HCT116 (cell line): ENCODE measurements at regions not wholly inside any gene's neighbourhood (a gene's known extent, or its start where the extent isn't known, plus 50 kb on each side); places are given as distances from the start of the nearest gene placed in this dataset.

Source experiments
- ATAC-seq: fragments of 200-7000 bp; cut with Tn5 transposase; 2 replicates; pipeline ENCODE4 v1.9.1; 2020; ENCODE audit warnings: mild to moderate bottlenecking, moderate library complexity
- BruUV-seq: library from RNA; stranded (reverse); fragments of 400-500 nt; replicated peaks from 2 replicates; lab custom pipeline; 2021; lab: Mats Ljungman, UMichigan
- CTCF ChIA-PET: fragments of 300-600 bp; sonication (Branson Sonifier 250); formaldehyde crosslinking; loops from one replicate; lab custom pipeline; 2021; ENCODE audit warnings: antibody characterized with exemption; lab: Charles Lee
- POLR2A ChIA-PET: fragments of 300-600, 350-600 bp; sonication (Branson Sonifier 250); formaldehyde crosslinking; loops from one replicate; lab custom pipeline; 2021; ENCODE audit warnings: antibody characterized with exemption; lab: Charles Lee
- RAD21 ChIA-PET, 2 experiments: fragments of 300-600 bp; sonication (Branson Sonifier 250); formaldehyde crosslinking; loops; one replicate each; lab custom pipeline; 2023; ENCODE audit warnings: low total read pairs in 2 of 2; ENCODE audit not compliant: uncharacterized antibody in 2 of 2, unreplicated experiment in 2 of 2, low non-redundant PET in 1 of 2; lab: Charles Lee
- DNase-seq: peaks from one replicate; pipeline ENCODE4 v3.0.0-alpha.2; 2010; ENCODE audit warnings: low read depth, low spot score
- H2AFZ ChIP-seq: fragments of 200-600 bp; shearing (Covaris generic), sonication (generic); 2 replicates; pipeline ENCODE4 v1.6.1; 2017; ENCODE audit warnings: low read depth, mixed run types, mixed read lengths, antibody characterized with exemption, low read length; ENCODE audit not compliant: poor library complexity, severe bottlenecking
- H3K27ac ChIP-seq: 2 replicates; pipeline ENCODE4 v1.5.1; 2012; ENCODE audit warnings: low read depth, low read length
- H3K27me3 ChIP-seq: fragments of 200-600 bp; sonication (generic); 2 replicates; pipeline ENCODE4 v1.6.1; 2016; ENCODE audit warnings: mixed run types, low read length, mixed read lengths; ENCODE audit not compliant: insufficient read depth
- H3K36me3 ChIP-seq, 2 experiments: fragments of 200-500 bp in 1 of 2; fragments of 200-600 bp in 1 of 2; sonication (Bioruptor generic) in 1 of 2; sonication (generic) in 1 of 2; 2 replicates each; pipeline versions ENCODE4 v1.5.1 to v1.6.1; 2014 to 2016; ENCODE audit warnings: low read length in 2 of 2, inconsistent platforms in 1 of 2, mixed read lengths in 1 of 2, mixed run types in 1 of 2; ENCODE audit not compliant: insufficient read depth in 2 of 2, control insufficient read depth in 1 of 2
- H3K4me1 ChIP-seq, 2 experiments: fragments of 200-600 bp in 1 of 2; sonication (generic) in 1 of 2; 2 replicates each; pipeline versions ENCODE4 v1.5.1 to v1.6.1; 2012 to 2017; ENCODE audit warnings: low read length in 2 of 2, inconsistent platforms in 1 of 2, mild to moderate bottlenecking in 1 of 2, mixed read lengths in 1 of 2, mixed run types in 1 of 2, moderate library complexity in 1 of 2; ENCODE audit not compliant: insufficient read depth in 2 of 2, control insufficient read depth in 1 of 2
- H3K4me2 ChIP-seq: fragments of 200-600 bp; sonication (generic); 2 replicates; pipeline ENCODE4 v1.6.1; 2017; ENCODE audit warnings: mixed run types, low read length, mixed read lengths
- H3K4me3 ChIP-seq, 2 experiments: fragments of 200-600 bp in 1 of 2; sonication (generic) in 1 of 2; replicated peaks in 1 of 2; 2 replicates each; pipeline ENCODE4 v1.5.1; 2011 to 2016; ENCODE audit warnings: low read length in 2 of 2, control low read depth in 1 of 2, low read depth in 1 of 2, mild to moderate bottlenecking in 1 of 2, mixed read lengths in 1 of 2, mixed run types in 1 of 2
- H3K79me2 ChIP-seq: fragments of 200-600 bp; sonication (generic); 2 replicates; pipeline ENCODE4 v1.6.1; 2017; ENCODE audit warnings: mild to moderate bottlenecking, mixed run types, low read length, moderate library complexity, mixed read lengths; ENCODE audit not compliant: insufficient read depth
- H3K9ac ChIP-seq: fragments of 200-600 bp; sonication (generic); 2 replicates; pipeline ENCODE4 v1.6.1; 2016; ENCODE audit warnings: low read length, mixed read lengths
- H3K9me2 ChIP-seq: fragments of 200-600 bp; sonication (generic), shearing (Covaris generic); 2 replicates; pipeline ENCODE4 v1.6.1; 2017; ENCODE audit warnings: mixed run types, mild to moderate bottlenecking, moderate library complexity; ENCODE audit not compliant: insufficient read depth
- H3K9me3 ChIP-seq, 2 experiments: fragments of 200-500 bp in 1 of 2; fragments of 200-600 bp in 1 of 2; sonication (Bioruptor generic) in 1 of 2; sonication (generic) in 1 of 2; 2 replicates each; pipeline ENCODE4 v1.6.1; 2014 to 2017; ENCODE audit warnings: low read length in 2 of 2, mixed read lengths in 2 of 2, inconsistent platforms in 1 of 2, low read depth in 1 of 2, mild to moderate bottlenecking in 1 of 2, mixed run types in 1 of 2, moderate library complexity in 1 of 2; ENCODE audit not compliant: control insufficient read depth in 1 of 2, insufficient read depth in 1 of 2
- H4K20me1 ChIP-seq: fragments of 200-600 bp; sonication (generic), shearing (Covaris generic); 2 replicates; pipeline ENCODE4 v1.6.1; 2017; ENCODE audit warnings: mixed run types, mild to moderate bottlenecking, moderate library complexity; ENCODE audit not compliant: insufficient read depth
- CBX3 ChIP-seq: IDR thresholded peaks from 2 replicates; pipeline ENCODE4 v1.6.1; 2012; ENCODE audit warnings: low read depth
- CEBPB ChIP-seq: IDR thresholded peaks from 2 replicates; pipeline ENCODE4 v1.6.1; 2012; ENCODE audit warnings: low read depth
- EGR1 ChIP-seq: IDR thresholded peaks from 2 replicates; pipeline ENCODE4 v1.6.1; 2012; ENCODE audit warnings: low read depth
- ELF1 ChIP-seq: IDR thresholded peaks from 2 replicates; pipeline ENCODE4 v1.6.1; 2012; ENCODE audit warnings: low read depth, borderline replicate concordance
- EZH2 ChIP-seq: fragments of 200-600 bp; sonication (generic); IDR thresholded peaks from 2 replicates; pipeline ENCODE4 v1.6.1; 2017; ENCODE audit warnings: antibody characterized with exemption, mixed run types
- EZH2phosphoT487 ChIP-seq: fragments of 200-600 bp; IDR thresholded peaks from 2 replicates; pipeline ENCODE4 v1.6.1; 2018; ENCODE audit warnings: antibody characterized with exemption, borderline replicate concordance
- POLR2A ChIP-seq: IDR thresholded peaks from 2 replicates; pipeline ENCODE4 v1.7.0; 2011; ENCODE audit warnings: borderline replicate concordance; ENCODE audit not compliant: insufficient read depth, insufficient read length; ENCODE audit errors: extremely low read depth
- RAD21 ChIP-seq: IDR thresholded peaks from 2 replicates; pipeline ENCODE4 v1.6.1; 2012; ENCODE audit warnings: low read depth, mild to moderate bottlenecking
- SRF ChIP-seq: IDR thresholded peaks from 2 replicates; pipeline ENCODE4 v1.6.1; 2012; ENCODE audit warnings: low read depth
- ZFX ChIP-seq: fragments of 450-650 bp; IDR thresholded peaks from 2 replicates; pipeline ENCODE4 v1.6.1; 2017
- ZNF274 ChIP-seq: fragments of 200-500 bp; sonication (Bioruptor generic); IDR thresholded peaks from 2 replicates; pipeline ENCODE4 v1.6.1; 2014; ENCODE audit warnings: mild to moderate bottlenecking, low read depth, low read length, inconsistent platforms
- intact Hi-C: fragments of 100-400 bp; cut with micrococcal nuclease; formaldehyde crosslinking; loops from 2 replicates; pipeline ENCODE4 v1.10.0; 2022
- TF ChIP-seq, protein P1 (sequence below), 3 experiments: fragments of 200-600 bp in 1 of 3; sonication (generic) in 1 of 3; IDR thresholded peaks in 2 of 3; conservative IDR thresholded peaks in 1 of 3; 2 replicates each; pipeline ENCODE4 v1.5.1; 2012 to 2017; ENCODE audit warnings: low read depth in 2 of 3, low read length in 2 of 3, antibody characterized with exemption in 1 of 3, borderline replicate concordance in 1 of 3, control low read depth in 1 of 3, mild to moderate bottlenecking in 1 of 3, mixed read lengths in 1 of 3, mixed run types in 1 of 3, moderate library complexity in 1 of 3; ENCODE audit not compliant: insufficient read depth in 1 of 3
- TF ChIP-seq, protein P2 (sequence below): IDR thresholded peaks from 2 replicates; pipeline ENCODE4 v1.6.1; 2012; ENCODE audit warnings: low read depth
- TF ChIP-seq, protein P3 (sequence below): IDR thresholded peaks from 2 replicates; pipeline ENCODE4 v1.6.1; 2012
- TF ChIP-seq, protein P4 (sequence below): IDR thresholded peaks from 2 replicates; pipeline ENCODE4 v1.6.1; 2011; ENCODE audit warnings: mild to moderate bottlenecking, low read length, moderate library complexity; ENCODE audit not compliant: insufficient replicate concordance; ENCODE audit errors: extremely low read depth

DNA sequence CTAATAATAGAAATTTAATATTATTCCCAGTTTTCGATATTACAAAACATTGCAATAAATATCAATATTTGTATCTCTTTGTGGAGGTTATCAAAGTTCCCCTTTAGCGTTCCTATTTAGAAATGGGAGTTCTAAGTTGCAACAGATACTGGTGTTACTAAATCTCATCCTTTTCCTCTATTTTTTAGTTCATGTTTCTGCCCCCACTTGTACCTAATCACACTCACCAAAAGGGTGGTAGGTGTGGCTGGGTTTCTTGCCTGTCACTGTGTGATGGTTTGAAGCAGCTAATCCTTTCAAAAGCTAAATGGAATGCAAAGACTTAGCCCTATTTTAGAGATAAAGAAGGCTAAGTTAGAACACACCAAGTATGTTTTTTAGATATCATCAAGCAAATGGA lies 997.9 kb downstream of the TSN start:
- Histone ChIP-seq H3K4me2 (no peak overlapping the region), H3K27ac (no peak overlapping the region), H4K20me1 (no peaks in the 10 kb centered on the region), H2AFZ (no peak overlapping the region), H3K4me3 (no peak overlapping the region), H3K27me3 (no peaks in the 10 kb centered on the region), H3K9me3 (peaks cover 2 to 4% of the 10 kb centered on the region in 2 experiments; a peak in 2 of 4 replicates), H3K79me2 (no peaks in the 10 kb centered on the region), H3K9ac (no peak overlapping the region), H3K9me2 (no peaks in the 10 kb centered on the region), H3K36me3 (no peaks in the 10 kb centered on the region), H3K4me1 (no peaks in the 10 kb centered on the region)
- DNase-seq (no peak), ATAC-seq (no peak)
- ChIA-PET CTCF (no interaction called here), RAD21 (no interaction called here), POLR2A (no interaction called here)
- BruUV-seq, result no TSS peak
- intact Hi-C loops, result no loop called here
- no peak for TF ChIP-seq SRF

DNA sequence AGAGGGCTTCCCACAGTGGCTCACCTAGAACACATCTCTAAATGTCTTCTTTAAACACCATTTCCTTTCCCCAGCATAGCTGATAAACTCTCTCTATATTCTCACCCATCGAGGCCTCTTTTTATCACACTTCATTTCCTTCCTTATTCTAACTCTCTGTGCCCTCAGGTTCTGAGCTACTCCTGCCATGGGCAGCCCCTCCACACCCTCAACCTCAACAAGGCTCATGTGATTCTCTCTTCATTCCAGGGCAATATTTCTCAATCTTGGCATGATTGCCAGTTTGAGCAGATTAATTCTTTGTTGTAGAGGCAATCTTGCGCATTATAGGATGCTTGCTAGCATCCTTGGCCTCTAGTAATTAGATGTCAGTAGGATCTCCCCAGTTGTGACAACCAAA lies 999.1 kb downstream of the TSN start:
- Histone ChIP-seq H3K4me3 (no peak overlapping the region), H3K9me3 (peaks cover 3 to 14% of the 10 kb centered on the region in 2 experiments; a peak in 2 of 4 replicates), H3K27ac (no peak overlapping the region), H2AFZ (no peak overlapping the region), H3K79me2 (no peaks in the 10 kb centered on the region), H3K4me2 (no peak overlapping the region), H3K4me1 (no peaks in the 10 kb centered on the region), H3K9ac (no peak overlapping the region), H3K36me3 (no peaks in the 10 kb centered on the region), H4K20me1 (no peaks in the 10 kb centered on the region), H3K9me2 (no peaks in the 10 kb centered on the region), H3K27me3 (no peaks in the 10 kb centered on the region)
- ChIA-PET RAD21 (no interaction called here), CTCF (no interaction called here), POLR2A (no interaction called here)
- no peak for ATAC-seq
- intact Hi-C loops, result no loop called here
- DNase-seq, result no peak
- no TSS peak for BruUV-seq
- no peak for TF ChIP-seq EGR1
- TF ChIP-seq CBX3, result no peak
- no peak for TF ChIP-seq ELF1
- TF ChIP-seq, protein P1, sequence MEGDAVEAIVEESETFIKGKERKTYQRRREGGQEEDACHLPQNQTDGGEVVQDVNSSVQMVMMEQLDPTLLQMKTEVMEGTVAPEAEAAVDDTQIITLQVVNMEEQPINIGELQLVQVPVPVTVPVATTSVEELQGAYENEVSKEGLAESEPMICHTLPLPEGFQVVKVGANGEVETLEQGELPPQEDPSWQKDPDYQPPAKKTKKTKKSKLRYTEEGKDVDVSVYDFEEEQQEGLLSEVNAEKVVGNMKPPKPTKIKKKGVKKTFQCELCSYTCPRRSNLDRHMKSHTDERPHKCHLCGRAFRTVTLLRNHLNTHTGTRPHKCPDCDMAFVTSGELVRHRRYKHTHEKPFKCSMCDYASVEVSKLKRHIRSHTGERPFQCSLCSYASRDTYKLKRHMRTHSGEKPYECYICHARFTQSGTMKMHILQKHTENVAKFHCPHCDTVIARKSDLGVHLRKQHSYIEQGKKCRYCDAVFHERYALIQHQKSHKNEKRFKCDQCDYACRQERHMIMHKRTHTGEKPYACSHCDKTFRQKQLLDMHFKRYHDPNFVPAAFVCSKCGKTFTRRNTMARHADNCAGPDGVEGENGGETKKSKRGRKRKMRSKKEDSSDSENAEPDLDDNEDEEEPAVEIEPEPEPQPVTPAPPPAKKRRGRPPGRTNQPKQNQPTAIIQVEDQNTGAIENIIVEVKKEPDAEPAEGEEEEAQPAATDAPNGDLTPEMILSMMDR (IDR thresholded peaks at IDR 0.05 in 2 of 3, conservative IDR thresholded peaks at IDR 0.05 in 1 of 3; ENCODE audit: borderline replicate concordance in 1 of 3, insufficient read depth in 1 of 3, low read depth in 2 of 3, low read length in 2 of 3), result no peak
- TF ChIP-seq POLR2A, result no peak
- TF ChIP-seq CEBPB, result no peak
- no peak for TF ChIP-seq ZFX
- TF ChIP-seq EZH2, result no peak
- TF ChIP-seq, protein P2, sequence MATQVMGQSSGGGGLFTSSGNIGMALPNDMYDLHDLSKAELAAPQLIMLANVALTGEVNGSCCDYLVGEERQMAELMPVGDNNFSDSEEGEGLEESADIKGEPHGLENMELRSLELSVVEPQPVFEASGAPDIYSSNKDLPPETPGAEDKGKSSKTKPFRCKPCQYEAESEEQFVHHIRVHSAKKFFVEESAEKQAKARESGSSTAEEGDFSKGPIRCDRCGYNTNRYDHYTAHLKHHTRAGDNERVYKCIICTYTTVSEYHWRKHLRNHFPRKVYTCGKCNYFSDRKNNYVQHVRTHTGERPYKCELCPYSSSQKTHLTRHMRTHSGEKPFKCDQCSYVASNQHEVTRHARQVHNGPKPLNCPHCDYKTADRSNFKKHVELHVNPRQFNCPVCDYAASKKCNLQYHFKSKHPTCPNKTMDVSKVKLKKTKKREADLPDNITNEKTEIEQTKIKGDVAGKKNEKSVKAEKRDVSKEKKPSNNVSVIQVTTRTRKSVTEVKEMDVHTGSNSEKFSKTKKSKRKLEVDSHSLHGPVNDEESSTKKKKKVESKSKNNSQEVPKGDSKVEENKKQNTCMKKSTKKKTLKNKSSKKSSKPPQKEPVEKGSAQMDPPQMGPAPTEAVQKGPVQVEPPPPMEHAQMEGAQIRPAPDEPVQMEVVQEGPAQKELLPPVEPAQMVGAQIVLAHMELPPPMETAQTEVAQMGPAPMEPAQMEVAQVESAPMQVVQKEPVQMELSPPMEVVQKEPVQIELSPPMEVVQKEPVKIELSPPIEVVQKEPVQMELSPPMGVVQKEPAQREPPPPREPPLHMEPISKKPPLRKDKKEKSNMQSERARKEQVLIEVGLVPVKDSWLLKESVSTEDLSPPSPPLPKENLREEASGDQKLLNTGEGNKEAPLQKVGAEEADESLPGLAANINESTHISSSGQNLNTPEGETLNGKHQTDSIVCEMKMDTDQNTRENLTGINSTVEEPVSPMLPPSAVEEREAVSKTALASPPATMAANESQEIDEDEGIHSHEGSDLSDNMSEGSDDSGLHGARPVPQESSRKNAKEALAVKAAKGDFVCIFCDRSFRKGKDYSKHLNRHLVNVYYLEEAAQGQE, result no peak
- TF ChIP-seq ZNF274, result no peak
- no peak for TF ChIP-seq RAD21
- no peak for TF ChIP-seq EZH2phosphoT487
- TF ChIP-seq, protein P3, sequence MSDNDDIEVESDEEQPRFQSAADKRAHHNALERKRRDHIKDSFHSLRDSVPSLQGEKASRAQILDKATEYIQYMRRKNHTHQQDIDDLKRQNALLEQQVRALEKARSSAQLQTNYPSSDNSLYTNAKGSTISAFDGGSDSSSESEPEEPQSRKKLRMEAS, result no peak
- TF ChIP-seq, protein P4, sequence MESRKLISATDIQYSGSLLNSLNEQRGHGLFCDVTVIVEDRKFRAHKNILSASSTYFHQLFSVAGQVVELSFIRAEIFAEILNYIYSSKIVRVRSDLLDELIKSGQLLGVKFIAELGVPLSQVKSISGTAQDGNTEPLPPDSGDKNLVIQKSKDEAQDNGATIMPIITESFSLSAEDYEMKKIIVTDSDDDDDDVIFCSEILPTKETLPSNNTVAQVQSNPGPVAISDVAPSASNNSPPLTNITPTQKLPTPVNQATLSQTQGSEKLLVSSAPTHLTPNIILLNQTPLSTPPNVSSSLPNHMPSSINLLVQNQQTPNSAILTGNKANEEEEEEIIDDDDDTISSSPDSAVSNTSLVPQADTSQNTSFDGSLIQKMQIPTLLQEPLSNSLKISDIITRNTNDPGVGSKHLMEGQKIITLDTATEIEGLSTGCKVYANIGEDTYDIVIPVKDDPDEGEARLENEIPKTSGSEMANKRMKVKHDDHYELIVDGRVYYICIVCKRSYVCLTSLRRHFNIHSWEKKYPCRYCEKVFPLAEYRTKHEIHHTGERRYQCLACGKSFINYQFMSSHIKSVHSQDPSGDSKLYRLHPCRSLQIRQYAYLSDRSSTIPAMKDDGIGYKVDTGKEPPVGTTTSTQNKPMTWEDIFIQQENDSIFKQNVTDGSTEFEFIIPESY, result no peak
